WTC11 (cell line): ENCODE measurements at regions not wholly inside any gene's neighbourhood (a gene's known extent, or its start where the extent isn't known, plus 50 kb on each side); places are given as distances from the start of the nearest gene placed in this dataset.

ENCODE experiments used
- ATAC-seq: fragments of 200-7000 bp; cut with Tn5 transposase; 2 replicates; pipeline ENCODE4 v1.10.0; 2021; ENCODE audit warnings: mild to moderate bottlenecking, moderate library complexity
- CTCF ChIA-PET: fragments of 300-600 bp; sonication (Branson Sonifier 250); formaldehyde crosslinking; loops from one replicate; lab custom pipeline; 2021; ENCODE audit warnings: antibody characterized with exemption; lab: Charles Lee
- POLR2A ChIA-PET: fragments of 350-600 bp; sonication (Branson Sonifier 250); formaldehyde crosslinking; loops from one replicate; lab custom pipeline; 2021; ENCODE audit warnings: antibody characterized with exemption; lab: Charles Lee
- DNase-seq: peaks from one replicate; pipeline ENCODE4 v3.0.0; 2021; ENCODE audit warnings: low spot score
- H3K27ac Mint-ChIP-seq: 2 replicates; pipeline ENCODE4 v1.8.0; 2021; ENCODE audit warnings: mixed read lengths
- H3K27me3 Mint-ChIP-seq: 2 replicates; pipeline ENCODE4 v1.8.0; 2021; ENCODE audit warnings: low read depth, mild to moderate bottlenecking, moderate library complexity, mixed read lengths
- H3K36me3 Mint-ChIP-seq: 2 replicates; pipeline ENCODE4 v1.8.0; 2021; ENCODE audit warnings: mixed read lengths
- H3K4me1 Mint-ChIP-seq: 2 replicates; pipeline ENCODE4 v1.8.0; 2022; ENCODE audit warnings: mixed read lengths
- H3K4me3 Mint-ChIP-seq: 2 replicates; pipeline ENCODE4 v1.8.0; 2021; ENCODE audit warnings: mild to moderate bottlenecking, moderate library complexity, mixed read lengths
- H3K9me3 Mint-ChIP-seq: 2 replicates; pipeline ENCODE4 v1.8.0; 2021; ENCODE audit warnings: mixed read lengths
- ARID4B ChIP-seq: sonication (generic); formaldehyde crosslinking; IDR thresholded peaks from 2 replicates; pipeline ENCODE4 v1.8.0; 2023; ENCODE audit warnings: missing genetic modification reagents, mild to moderate bottlenecking, borderline replicate concordance
- ATF6 ChIP-seq: sonication (generic); formaldehyde crosslinking; IDR thresholded peaks from 2 replicates; pipeline ENCODE4 v1.8.1; 2023; ENCODE audit warnings: mild to moderate bottlenecking, missing genetic modification reagents
- E2F4 ChIP-seq: sonication (generic); formaldehyde crosslinking; IDR thresholded peaks from 2 replicates; pipeline ENCODE4 v1.8.1; 2022; ENCODE audit warnings: low read depth, mild to moderate bottlenecking, moderate library complexity, missing genetic modification reagents, borderline replicate concordance
- EMX1 ChIP-seq: fragments of 250-450 bp; sonication (Bioruptor Pico); IDR thresholded peaks from 2 replicates; pipeline ENCODE4 v1.8.0; 2021; ENCODE audit warnings: mild to moderate bottlenecking
- FOXJ3 ChIP-seq: sonication (generic); formaldehyde crosslinking; IDR thresholded peaks from 2 replicates; pipeline ENCODE4 v1.9.0; 2021; ENCODE audit warnings: missing genetic modification reagents, mild to moderate bottlenecking, borderline replicate concordance
- GRHL2 ChIP-seq: fragments of 250-450 bp; sonication (Bioruptor Pico); IDR thresholded peaks from 2 replicates; pipeline ENCODE4 v1.8.0; 2022; ENCODE audit warnings: mild to moderate bottlenecking, moderate library complexity; ENCODE audit not compliant: insufficient replicate concordance, severe bottlenecking
- IRF2 ChIP-seq: sonication (generic); formaldehyde crosslinking; IDR thresholded peaks from 2 replicates; pipeline ENCODE4 v1.8.0; 2022; ENCODE audit warnings: low read depth, missing genetic modification reagents, borderline replicate concordance
- KAT7 ChIP-seq: sonication (generic); formaldehyde crosslinking; IDR thresholded peaks from 2 replicates; pipeline ENCODE4 v1.8.1; 2023; ENCODE audit warnings: missing genetic modification reagents, mild to moderate bottlenecking, borderline replicate concordance
- MLX ChIP-seq: sonication (generic); formaldehyde crosslinking; IDR thresholded peaks from 2 replicates; pipeline ENCODE4 v1.8.1; 2023; ENCODE audit warnings: mild to moderate bottlenecking, missing genetic modification reagents, moderate library complexity
- MXD4 ChIP-seq: fragments of 250-450 bp; sonication (Bioruptor Pico); IDR thresholded peaks from 2 replicates; pipeline ENCODE4 v1.8.0; 2021; ENCODE audit warnings: mild to moderate bottlenecking, moderate library complexity, borderline replicate concordance
- NFATC4 ChIP-seq: fragments of 250-450 bp; sonication (Bioruptor Pico); IDR thresholded peaks from 2 replicates; pipeline ENCODE4 v1.9.0; 2021; ENCODE audit warnings: mild to moderate bottlenecking
- NR1H2 ChIP-seq: sonication (generic); formaldehyde crosslinking; IDR thresholded peaks from 2 replicates; pipeline ENCODE4 v1.9.0; 2021; ENCODE audit warnings: mild to moderate bottlenecking, moderate library complexity, missing genetic modification reagents
- NR2C2 ChIP-seq: sonication (generic); formaldehyde crosslinking; IDR thresholded peaks from 2 replicates; pipeline ENCODE4 v1.8.0; 2022; ENCODE audit warnings: mild to moderate bottlenecking, missing genetic modification reagents
- OVOL2 ChIP-seq: fragments of 250-450 bp; sonication (Bioruptor Pico); IDR thresholded peaks from 2 replicates; pipeline ENCODE4 v1.9.0; 2021; ENCODE audit warnings: mild to moderate bottlenecking, borderline replicate concordance
- PRDM15 ChIP-seq: sonication (generic); formaldehyde crosslinking; IDR thresholded peaks from 2 replicates; pipeline ENCODE4 v1.8.0; 2022; ENCODE audit warnings: missing genetic modification reagents
- RELA ChIP-seq: sonication (generic); formaldehyde crosslinking; IDR thresholded peaks from 2 replicates; pipeline ENCODE4 v1.8.1; 2022; ENCODE audit warnings: missing genetic modification reagents, mild to moderate bottlenecking, borderline replicate concordance
- SP1 ChIP-seq: sonication (generic); formaldehyde crosslinking; conservative IDR thresholded peaks from 2 replicates; pipeline ENCODE4 v1.8.1; 2022; ENCODE audit warnings: missing genetic modification reagents
- TP53 ChIP-seq: sonication (generic); formaldehyde crosslinking; IDR thresholded peaks from 2 replicates; pipeline ENCODE4 v1.8.1; 2023; ENCODE audit warnings: mild to moderate bottlenecking, missing genetic modification reagents
- USF1 ChIP-seq: sonication (generic); formaldehyde crosslinking; IDR thresholded peaks from 2 replicates; pipeline ENCODE4 v1.8.0; 2022; ENCODE audit warnings: mild to moderate bottlenecking, missing genetic modification reagents
- ZBTB43 ChIP-seq: sonication (generic); formaldehyde crosslinking; IDR thresholded peaks from 2 replicates; pipeline ENCODE4 v1.8.1; 2023; ENCODE audit warnings: mild to moderate bottlenecking, missing genetic modification reagents
- ZNF425 ChIP-seq: fragments of 250-450 bp; sonication (Bioruptor Pico); conservative IDR thresholded peaks from 2 replicates; pipeline ENCODE4 v1.9.0; 2021; ENCODE audit warnings: mild to moderate bottlenecking

- TF ChIP-seq ARID4B (no peak), IRF2 (CRISPR knock-in tag) (no peak), EMX1 (CRISPR knock-in tag) (no peak), OVOL2 (CRISPR knock-in tag) (no peak), MLX (no peak), GRHL2 (CRISPR knock-in tag) (no peak), SP1 (no peak), FOXJ3 (no peak), PRDM15 (CRISPR knock-in tag) (no peak), ZNF425 (CRISPR knock-in tag) (no peak), NR1H2 (CRISPR knock-in tag) (no peak), NR2C2 (no peak)
Measured at GRCh38 chr3:165403666-165404065, 207.5 kb upstream of the SLITRK3 start (continued).

GRCh38 chr3:165395188-165395587, 199.0 kb upstream of the SLITRK3 start:
- Mint-ChIP-seq H3K27ac (no peak overlapping the region), H3K9me3 (no peaks in the 10 kb centered on the region), H3K4me3 (no peak overlapping the region), H3K27me3 (peaks cover 2% of the 10 kb centered on the region; the same call in 1 of the 2 replicates), H3K36me3 (no peaks in the 10 kb centered on the region), H3K4me1 (peaks cover 29% of the 10 kb centered on the region)
- CTCF ChIA-PET = interaction anchor here (1.0 kb wide), 1 partner anchor 188 kb away, joined by 4 read pairs; no protein-coding TSS in a partner anchor
- POLR2A ChIA-PET = interaction anchor here (0.6 kb wide), 1 partner anchor 96 kb away, joined by 3 read pairs; no protein-coding TSS in a partner anchor
- ATAC-seq = no peak
- DNase-seq = no peak
- TF ChIP-seq USF1 (CRISPR knock-in tag) (no peak), RELA (no peak), ATF6 (CRISPR knock-in tag) (no peak), IRF2 (CRISPR knock-in tag) (no peak), E2F4 (CRISPR knock-in tag) (no peak), KAT7 (CRISPR knock-in tag) (no peak), TP53 (CRISPR knock-in tag) (no peak), NFATC4 (no peak), ZBTB43 (CRISPR knock-in tag) (no peak), MXD4 (CRISPR knock-in tag) (no peak)
